Stimulated activated CD4-positive, alpha-beta T cell treated with anti-CD3 and anti-CD28 coated beads, Interleukin-2, amount 100 ng/mL, for 24 hours (primary cell): ENCODE measurements at regions not wholly inside any gene's neighbourhood (a gene's known extent, or its start where the extent isn't known, plus 50 kb on each side); places are given as distances from the start of the nearest gene placed in this dataset.

Source experiments
- DNase-seq, 2 donors: peaks; one replicate each; pipeline ENCODE4 v3.0.0-alpha.2; 2020

DNA sequence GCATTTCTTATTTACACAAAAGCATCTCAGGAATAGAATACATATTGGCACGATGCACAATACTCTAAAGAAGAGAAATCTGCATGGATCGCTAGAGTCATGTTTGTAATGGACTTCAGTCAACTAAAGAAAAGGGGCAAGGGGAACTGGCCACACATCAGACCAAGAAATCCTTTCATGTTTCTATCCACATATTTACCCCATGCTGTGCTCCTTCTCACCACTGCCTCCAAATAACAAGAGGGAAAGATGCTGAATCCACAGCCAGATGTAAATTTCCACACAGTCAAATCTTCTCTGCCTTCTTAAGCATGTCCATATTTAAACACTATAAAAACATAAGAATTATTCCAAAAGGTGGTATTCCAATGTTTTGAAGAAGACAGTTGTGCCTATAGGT, 67.6 kb downstream of the COX18 start:
- DNase-seq, result no peak

- DNase-seq, result no peak
Observed at GRCh38 chr4:72997409-72997808, 72.1 kb downstream of the COX18 start.

GRCh38 chr4:72994670-72995069, 74.8 kb downstream of the COX18 start:
- no peak for DNase-seq

DNA sequence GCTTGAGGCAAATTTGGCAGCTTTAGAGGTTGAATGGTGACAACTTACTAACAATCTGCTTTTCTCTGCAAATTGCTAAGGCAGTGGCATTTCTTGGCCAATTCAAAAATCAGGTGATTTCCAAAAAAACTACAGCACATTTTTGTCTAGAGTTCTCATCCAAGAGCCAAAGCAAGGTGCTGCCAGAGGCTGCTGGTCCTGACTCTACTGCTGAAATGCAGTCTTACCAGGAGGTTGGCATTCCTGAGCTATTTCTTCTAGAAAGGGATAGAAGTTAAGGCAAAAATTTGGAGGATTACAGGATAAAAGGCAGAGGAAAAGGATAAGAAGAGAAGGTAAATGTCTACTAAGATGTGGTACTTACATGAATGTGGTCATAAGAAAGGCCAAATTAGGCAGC, 75.6 kb downstream of the COX18 start:
- no peak for DNase-seq

DNA sequence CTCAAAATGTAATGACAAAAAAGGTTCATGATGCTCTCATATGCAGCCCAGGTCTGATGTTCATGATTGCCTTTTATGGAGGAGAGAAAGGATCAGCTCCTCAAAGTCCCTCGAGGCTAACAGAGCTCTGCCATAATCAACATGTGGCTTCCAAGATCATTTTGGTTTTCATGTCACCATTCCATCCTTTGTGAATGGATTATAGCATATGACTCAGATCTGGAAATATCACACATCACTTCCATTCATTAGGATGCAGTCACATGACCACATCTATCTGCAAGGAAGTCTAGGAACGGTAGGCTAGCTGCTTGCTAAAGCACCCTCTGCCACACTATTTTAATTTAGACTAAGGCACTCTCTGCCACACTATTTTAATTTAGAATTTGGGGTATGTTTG, 77.6 kb downstream of the COX18 start:
- no peak for DNase-seq

- no peak for DNase-seq
Observed at GRCh38 chr4:72987741-72988729, 81.5 kb downstream of the COX18 start.

DNA sequence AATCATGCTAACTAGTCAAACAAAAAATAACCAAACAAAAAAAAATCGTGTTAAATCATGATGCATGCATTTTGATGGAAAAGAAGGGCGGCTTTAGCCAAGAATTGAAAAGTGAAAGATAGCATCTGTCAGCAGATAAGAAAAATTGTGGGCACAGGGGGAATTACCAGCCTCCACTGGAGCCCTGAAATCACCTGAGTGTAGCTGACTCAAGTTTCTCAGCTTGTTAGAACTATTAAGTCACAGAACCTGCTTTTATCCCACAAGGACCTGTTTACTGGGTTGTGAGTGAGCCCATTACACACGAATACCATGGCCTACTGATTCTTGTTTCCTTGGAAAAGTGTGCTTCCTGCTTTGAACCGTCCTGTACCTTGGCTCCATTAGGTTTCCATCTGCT, 85.2 kb downstream of the COX18 start:
- DNase-seq, result peak in 1 of 2 donors; percentile 12

DNA sequence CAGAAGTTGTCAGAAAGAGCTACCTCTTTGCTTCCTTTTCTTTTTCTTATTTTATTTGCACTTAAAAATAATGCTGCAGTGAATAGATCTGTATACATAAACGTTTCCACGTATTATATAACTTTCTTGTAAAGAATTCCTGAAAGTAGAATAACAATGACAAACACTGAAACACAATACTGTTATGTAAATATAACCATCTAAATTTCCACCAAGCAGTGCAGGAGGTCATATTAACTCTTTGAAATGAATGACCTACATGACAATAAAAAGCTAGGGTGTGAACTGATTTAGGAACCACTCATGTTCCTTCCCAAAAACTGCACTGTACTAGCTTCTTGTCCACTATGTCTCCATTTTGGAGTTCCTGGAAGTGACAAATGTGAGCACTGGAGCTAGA, 85.8 kb downstream of the COX18 start:
- no peak for DNase-seq

- DNase-seq, result no peak
Observed at GRCh38 chr4:72977936-72978485, 91.5 kb downstream of the COX18 start.

DNA sequence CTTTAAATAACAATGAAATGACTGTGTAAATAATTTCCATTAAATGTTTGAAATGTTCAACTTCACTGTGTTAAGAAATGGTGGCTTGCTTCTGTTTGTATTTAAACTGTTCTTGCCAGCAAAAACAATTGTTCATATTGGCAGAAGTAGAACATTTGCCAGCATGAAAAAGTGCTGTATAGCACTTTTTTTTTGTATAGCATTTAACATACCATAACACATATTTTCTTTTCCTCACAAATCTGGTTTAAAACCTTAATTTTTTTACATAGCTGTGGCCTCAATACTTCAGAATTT, 94.1 kb downstream of the COX18 start:
- no peak for DNase-seq

- DNase-seq, result no peak
Observed at GRCh38 chr4:72974694-72975487, 94.6 kb downstream of the COX18 start.

- DNase-seq, result no peak
Observed at GRCh38 chr4:72971572-72971971, 97.9 kb downstream of the COX18 start.

GRCh38 chr4:72970756-72971155, 98.8 kb downstream of the COX18 start:
- DNase-seq, result no peak

DNA sequence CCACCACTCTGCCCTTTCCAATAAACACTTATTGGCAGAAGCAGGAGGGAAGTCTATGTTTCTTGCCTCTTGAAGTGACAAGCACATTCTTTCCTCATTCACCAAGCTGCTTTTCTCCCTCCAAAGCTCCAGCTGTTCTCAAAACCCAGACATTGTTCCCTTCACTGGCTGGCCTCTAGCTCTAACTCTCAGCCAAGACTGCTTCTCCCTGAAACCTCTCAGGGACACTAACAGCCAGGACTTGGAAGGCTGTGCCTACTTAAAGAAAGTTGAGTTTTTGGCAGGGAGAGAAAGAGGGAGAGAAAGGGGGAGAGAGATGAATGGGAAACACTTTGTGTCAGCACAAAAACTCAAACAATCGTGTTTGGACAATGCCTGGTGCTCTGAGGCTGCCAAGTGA, 99.5 kb downstream of the COX18 start:
- no peak for DNase-seq

DNA sequence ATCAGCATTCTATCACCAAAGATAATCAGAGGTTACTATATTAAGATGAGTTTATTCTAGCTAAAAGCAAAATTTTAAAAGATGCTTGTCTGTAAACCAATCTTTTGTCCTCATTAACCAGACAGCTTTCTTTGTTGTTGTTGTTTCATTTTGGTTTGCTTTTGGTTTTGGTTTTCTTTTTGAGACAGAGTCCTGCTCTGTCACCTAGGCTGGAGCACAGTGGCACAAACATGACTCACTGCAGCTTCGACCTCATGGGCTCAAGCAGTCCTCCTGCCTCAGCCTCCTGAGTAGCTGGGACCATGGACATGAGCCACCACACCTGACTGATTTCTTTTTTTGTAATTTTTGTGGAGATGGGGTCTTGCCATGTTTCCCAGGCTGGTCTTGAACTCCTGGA, 102.9 kb downstream of the COX18 start:
- DNase-seq, result no peak

- no peak for DNase-seq
Observed at GRCh38 chr4:72959411-72959810, 110.1 kb downstream of the COX18 start.

GRCh38 chr4:72954811-72955210, 114.7 kb downstream of the COX18 start:
- DNase-seq, result no peak

DNA sequence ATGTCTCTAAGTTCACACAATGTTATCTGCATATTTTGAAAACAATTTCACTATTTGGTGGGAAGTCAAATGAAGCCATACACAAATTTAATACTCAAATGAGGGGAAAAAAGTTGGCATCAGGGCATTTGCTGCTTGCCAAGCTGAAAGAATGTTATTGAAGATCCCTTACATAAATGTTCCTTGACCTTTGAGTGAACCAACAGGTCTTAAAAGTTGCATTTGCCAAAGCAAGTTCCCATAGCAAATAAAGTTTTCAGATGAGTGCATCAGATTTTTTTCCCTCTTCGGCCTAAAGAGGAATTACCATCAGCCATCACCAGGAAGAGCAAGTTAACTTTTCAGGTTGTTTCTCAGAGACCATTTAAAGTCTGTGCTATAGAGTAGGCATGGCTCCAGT, 115.9 kb downstream of the COX18 start:
- DNase-seq, result no peak

DNA sequence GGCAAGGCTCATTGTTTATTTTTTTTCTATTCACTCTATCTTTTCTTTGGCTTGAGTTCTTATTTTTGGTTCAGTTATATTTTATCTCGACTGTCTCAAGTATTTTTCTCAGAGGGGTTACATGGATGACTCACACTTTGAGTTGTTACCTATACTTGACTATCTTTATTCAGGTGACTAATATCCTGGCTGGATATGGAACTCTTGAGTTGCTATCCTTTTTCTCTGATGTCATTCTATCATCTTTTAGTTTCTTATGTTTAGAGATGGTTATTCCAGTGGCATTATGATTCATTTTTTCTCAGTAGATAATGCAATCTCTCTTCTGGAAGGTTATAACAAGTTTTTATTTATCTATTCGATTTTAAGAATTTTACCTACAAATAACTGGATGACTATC, 117.9 kb downstream of the COX18 start:
- no peak for DNase-seq

DNA sequence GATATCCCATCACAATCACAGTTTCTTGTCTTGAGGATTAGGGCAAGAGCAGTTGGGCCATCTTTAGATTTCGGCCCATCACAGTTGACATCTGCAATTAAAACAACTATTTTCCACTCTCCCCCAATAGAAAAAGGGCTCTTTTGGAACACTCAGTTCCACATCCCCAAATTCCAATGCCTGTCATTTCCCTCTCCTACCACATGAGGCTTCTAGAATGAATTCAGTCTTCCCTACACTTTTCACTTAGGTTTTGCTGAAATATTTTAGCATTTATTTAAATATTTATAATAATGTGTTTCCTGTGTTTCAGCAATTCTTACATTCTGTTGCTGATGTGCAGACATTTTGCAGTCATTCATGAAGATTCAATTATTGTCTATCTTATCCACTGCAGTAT, 118.4 kb downstream of the COX18 start:
- DNase-seq, result no peak

GRCh38 chr4:72948080-72948479, 121.4 kb downstream of the COX18 start:
- no peak for DNase-seq

DNA sequence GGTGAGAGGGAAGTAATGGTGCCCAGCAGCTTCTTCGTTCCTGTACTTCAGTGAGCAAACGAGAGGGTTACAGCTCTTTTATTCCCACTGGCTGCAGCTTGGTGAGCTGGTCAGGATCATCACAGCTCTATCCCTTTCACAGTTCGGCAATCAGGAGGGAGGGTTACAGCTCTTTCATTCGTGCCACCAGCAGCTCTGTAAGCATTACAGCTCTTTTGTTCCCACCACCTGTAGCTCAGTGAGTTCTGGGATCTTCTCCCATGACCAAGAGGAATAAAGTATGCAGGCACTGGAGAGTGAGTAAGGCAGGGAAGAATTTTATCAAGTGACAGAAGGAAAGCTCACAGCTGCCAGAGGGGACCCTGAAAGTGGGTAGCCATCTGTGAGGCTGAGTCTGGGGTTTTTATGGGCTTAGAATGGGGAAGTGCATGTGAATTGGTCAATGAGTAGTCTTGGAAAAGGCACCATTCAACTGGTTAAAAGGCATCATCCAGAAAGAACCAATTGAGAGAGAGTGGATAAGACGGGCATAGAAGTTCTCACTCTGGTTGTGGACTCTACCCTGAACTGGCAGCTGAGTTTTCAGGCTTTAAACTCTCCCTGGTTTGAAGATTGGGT, 123.7 kb downstream of the COX18 start:
- no peak for DNase-seq

GRCh38 chr4:72942565-72942964, 127.0 kb downstream of the COX18 start:
- DNase-seq, result no peak

DNA sequence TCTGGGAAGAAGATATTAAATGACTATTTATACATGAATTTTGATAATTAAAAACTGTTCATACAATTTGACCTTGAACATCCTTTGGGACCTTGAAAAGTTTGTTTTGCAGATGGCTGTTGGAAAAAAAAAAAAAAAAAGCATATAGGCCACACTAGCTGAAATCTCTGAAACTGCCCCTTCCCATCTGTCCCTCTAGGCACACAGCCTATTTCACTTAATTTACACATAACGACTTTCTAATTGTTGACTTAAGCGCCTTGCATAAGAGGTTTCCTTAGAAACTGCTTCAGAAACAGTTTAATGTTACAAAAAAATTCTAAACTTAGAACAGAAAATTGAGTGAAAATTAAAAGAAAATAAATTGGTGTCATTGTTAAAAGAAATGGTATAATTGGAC, 131.0 kb downstream of the COX18 start:
- DNase-seq, result no peak
